ENCODE measurements at regions not wholly inside any gene's neighbourhood (a gene's known extent, or its start where the extent isn't known, plus 50 kb on each side); places are given as distances from the start of the nearest gene placed in this dataset.

DNA sequence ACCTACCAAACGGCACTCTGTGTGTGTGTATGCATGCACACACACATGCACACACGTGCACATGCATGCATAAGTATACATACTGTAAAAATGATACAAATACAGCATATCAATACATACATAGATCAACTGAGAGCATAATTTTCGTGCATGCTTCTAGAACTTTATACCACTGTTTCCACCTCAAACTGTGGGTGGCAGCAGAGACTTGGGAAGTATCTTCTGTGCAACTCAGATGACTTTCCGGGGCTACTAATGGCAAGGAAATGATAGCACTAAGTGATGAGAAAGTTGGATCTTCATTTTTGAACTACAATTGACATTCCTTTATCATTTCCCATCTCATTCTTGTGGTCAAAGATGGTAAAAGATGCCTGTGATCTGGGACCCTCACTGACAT lies 570.7 kb downstream of the REEP3 start:
- TF ChIP-seq, protein P1, sequence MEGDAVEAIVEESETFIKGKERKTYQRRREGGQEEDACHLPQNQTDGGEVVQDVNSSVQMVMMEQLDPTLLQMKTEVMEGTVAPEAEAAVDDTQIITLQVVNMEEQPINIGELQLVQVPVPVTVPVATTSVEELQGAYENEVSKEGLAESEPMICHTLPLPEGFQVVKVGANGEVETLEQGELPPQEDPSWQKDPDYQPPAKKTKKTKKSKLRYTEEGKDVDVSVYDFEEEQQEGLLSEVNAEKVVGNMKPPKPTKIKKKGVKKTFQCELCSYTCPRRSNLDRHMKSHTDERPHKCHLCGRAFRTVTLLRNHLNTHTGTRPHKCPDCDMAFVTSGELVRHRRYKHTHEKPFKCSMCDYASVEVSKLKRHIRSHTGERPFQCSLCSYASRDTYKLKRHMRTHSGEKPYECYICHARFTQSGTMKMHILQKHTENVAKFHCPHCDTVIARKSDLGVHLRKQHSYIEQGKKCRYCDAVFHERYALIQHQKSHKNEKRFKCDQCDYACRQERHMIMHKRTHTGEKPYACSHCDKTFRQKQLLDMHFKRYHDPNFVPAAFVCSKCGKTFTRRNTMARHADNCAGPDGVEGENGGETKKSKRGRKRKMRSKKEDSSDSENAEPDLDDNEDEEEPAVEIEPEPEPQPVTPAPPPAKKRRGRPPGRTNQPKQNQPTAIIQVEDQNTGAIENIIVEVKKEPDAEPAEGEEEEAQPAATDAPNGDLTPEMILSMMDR (IDR thresholded peaks at IDR 0.05; ENCODE audit: insufficient read depth, low read length, poor library complexity, severe bottlenecking): no peak
- no peak for TF ChIP-seq EZH2phosphoT487 (conservative IDR thresholded peaks at IDR 0.05; ENCODE audit: low read length)
